Limb (tissue), 2 donors: ENCODE measurements at regions not wholly inside any gene's neighbourhood (a gene's known extent, or its start where the extent isn't known, plus 50 kb on each side); places are given as distances from the start of the nearest gene placed in this dataset.

Experiments used
- DNase-seq, 2 donors: peaks; one replicate each; pipeline ENCODE4 v3.0.0-alpha.2; 2016; ENCODE audit errors: extremely low spot score in 2 of 2

DNA sequence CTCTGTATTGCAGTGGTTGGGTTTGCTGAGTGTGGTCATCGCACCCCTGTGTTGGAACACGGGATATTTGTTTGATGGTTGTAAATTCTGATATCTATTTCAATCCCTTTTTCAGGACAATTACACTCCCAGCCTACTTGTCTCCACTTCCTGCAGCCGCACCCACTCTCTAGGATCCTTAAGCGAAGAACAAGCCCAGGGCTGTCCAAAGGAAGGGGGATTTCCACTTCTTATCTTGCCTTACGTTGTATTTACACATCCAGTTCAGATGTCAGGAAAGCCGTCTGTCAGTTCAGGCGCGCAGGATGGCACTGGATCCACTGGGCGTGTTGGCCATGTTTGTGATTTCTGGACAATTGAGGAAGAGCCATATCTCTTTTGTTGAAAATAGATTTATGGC lies 834.5 kb upstream of the SALL3 start:
- DNase-seq = no peak

- no peak for DNase-seq
Measured at GRCh38 chr18:78146136-78147085, 833.2 kb upstream of the SALL3 start.

GRCh38 chr18:78150590-78150989 lies 829.0 kb upstream of the SALL3 start:
- DNase-seq = no peak

GRCh38 chr18:78151234-78151633 lies 828.4 kb upstream of the SALL3 start:
- DNase-seq = no peak

GRCh38 chr18:78151948-78152725 lies 827.5 kb upstream of the SALL3 start:
- DNase-seq = no peak

DNA sequence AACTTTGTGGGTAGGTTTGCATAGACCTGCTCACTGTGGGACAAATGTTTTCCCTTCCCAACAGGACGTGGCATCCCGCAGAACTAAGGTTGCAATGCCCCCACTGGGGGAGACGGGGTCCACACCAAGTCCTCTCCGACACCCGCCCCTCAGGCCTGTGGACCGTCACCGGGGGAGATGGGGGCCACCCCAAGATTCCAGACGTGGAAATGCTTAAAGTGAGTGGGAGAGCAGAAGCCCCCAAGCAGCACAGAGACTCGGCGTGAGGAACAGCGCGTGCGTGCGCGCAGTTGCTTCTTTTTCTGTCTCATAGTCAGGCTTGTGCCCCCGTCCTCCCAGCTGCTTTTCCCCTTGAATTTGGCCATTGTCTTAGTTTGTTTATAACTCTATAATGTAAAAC lies 826.3 kb upstream of the SALL3 start:
- no peak for DNase-seq

DNA sequence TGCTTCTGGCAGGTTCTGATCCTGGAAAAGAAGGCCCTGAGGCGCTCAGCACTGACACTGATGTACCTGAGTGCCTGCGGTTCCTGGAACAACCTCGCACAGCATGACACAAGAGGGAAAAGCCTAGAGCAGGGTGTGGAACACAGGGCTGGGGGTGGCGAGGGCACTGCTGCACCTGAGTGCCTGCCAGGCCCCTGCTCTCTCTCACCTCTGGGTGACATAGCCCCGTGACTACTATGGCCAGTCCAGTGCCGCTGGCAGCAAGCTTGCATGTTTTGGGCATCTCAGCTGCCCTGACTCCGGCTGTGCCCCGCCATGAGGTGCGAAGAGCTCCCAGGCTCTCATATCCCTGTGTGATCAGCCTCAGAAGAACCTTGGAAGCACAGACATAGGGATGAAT lies 825.2 kb upstream of the SALL3 start:
- DNase-seq = no peak

DNA sequence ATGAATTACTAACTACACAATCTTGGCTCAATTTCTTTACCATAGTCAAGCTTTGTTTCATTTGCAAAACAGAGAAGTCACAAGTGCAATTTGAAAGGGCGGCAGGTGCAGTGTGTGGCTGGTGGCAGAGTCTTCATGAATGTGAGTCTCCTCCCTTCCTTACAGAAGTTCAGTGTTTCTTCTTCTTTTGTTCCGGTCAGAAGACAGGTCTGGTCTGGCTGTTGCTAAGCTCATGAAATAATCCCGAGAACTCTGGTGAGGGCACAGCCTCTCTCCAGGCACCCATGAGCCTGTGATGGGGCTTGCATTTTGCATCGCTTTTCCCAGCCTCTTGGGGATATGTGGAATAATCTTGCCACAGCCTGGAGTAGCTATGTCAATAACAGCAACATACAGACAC lies 824.8 kb upstream of the SALL3 start:
- no peak for DNase-seq

GRCh38 chr18:78156466-78156865 lies 823.2 kb upstream of the SALL3 start:
- no peak for DNase-seq

DNA sequence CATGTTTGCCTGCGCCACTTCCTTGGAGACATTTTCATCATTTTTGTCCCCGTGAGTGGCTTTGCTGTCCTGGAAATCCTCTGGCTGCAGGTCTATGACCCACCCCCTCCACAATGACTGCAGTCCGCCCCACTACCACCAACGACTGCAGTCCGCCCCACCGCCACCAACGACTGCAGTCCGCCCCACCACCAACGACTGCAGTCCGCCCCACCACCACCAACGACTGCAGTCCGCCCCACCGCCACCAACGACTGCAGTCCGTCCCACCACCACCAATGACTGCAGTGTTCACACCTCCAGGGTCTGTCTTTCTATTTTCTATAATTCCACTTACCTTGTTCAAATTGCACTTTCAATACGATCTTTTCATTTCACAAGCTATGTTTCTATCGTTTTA lies 820.7 kb upstream of the SALL3 start:
- no peak for DNase-seq

DNA sequence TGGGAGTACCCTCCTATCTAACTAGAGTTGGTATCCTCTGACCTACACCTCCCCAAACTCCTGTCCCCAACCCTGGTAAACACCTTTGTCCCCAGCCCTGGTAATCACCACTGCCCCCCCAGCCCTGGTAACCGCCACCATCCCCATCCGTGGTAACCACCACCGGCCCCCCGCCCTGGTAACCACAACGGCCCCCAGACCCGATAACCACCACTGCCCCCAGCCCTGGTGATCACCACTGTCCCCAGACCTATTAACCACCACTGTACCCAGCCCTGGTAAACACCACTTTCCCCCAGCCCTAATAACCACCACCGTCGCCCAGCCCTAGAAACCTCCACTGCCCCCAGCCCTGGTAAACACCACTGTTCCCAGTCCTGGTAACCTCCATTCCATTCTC lies 820.2 kb upstream of the SALL3 start:
- no peak for DNase-seq

DNA sequence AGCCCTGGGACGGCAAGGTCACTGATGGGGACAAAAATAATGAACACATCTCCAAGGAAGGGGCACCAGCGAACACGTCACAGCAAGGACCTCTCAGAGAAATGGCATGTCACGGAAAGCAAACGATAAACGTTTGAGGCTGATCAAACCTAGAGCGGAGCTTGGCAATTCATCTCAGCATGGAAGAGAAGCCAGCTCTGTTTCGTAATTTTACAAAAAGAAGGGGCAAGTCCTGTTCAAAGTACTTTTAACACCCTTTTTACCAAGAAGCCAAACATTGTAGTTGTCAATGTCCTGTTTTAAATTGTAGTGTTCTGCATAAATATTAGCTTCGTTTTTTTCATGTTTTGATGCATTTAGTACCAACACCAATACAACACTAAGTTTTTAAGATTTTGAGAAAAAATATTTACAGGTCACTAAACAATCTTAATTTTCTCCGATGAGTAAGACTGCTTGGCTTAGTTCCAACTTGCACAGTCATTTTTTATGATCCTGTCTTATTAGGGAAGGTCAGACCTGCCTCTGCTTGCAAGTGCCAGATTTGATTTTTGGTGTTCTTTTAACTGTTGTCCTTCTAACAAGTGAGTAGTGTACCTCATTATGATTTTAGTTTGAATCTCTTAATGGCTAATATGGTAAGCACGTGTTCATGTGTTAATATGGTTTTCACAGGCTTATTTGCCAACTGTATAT lies 818.5 kb upstream of the SALL3 start:
- no peak for DNase-seq

- no peak for DNase-seq
Measured at GRCh38 chr18:78165525-78165924, 814.1 kb upstream of the SALL3 start.

DNA sequence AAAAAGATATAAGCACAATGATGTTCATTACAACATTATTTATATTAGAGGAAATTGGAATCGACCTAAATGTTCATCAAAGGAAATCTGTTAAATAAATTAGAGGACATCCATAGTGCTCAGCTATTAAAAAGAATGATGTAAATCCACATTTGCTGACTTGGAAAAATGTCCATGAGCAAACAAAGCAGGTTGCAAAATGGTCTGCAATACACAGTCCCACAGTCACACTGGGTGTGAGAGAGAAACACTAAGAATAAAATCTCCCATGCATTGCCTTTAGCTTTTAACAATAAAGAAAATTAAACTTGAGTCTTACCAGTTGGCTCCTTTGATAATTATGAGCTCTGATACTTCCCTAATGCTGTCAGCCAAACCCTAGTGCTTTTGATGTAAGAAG lies 811.1 kb upstream of the SALL3 start:
- DNase-seq = no peak

DNA sequence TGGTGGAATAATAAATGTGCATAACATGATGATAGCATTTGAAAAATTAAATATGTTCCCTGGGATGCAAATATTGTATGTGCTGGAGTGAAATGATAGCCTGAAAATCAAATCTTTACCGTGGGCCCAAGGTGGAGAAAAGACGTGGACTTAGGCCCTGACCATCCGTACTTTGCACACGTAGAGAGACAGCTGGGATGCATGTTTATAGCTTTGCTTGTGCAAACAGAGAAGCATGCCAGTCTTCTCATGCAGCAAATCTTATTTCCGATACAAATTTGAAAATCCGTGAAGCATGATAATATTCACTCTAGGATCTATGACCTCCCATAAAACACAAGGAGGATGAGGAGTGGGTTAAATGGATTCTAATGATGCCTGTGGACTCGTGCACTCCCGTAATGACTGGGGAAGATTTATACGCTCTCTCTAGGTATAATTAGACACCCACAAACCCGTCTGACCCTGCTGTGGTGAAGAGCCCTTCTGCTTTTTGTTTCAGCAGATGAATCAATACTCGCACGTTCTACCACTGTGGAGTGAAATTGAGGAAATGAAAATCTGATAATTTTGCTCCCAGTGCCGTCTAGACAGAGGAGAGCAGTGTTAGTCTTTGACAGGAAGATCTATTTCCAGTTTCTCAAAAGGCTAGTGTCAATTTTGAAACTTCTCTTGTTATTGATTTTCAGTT lies 810.3 kb upstream of the SALL3 start:
- DNase-seq = no peak

- no peak for DNase-seq
Measured at GRCh38 chr18:78171954-78172353, 807.7 kb upstream of the SALL3 start.

DNA sequence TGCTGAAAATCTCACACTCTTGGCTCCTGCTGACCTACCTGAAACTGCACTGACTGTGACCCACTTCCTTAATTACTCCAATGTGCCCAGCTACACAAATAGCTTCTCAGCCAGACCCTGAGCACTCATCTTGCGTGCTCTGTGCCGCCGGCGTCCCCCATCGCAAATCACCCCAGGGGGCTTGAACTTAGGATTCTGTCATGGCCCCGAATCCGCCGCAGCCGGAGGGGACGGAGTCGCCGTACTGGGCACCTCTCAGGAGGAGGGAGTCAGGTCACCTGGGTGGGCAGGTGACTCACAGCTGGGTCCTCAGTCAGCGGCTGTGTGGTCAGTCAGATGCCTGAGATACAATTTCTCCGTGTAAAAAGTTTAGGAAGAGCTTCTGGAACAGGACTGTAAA lies 804.9 kb upstream of the SALL3 start:
- DNase-seq = no peak

DNA sequence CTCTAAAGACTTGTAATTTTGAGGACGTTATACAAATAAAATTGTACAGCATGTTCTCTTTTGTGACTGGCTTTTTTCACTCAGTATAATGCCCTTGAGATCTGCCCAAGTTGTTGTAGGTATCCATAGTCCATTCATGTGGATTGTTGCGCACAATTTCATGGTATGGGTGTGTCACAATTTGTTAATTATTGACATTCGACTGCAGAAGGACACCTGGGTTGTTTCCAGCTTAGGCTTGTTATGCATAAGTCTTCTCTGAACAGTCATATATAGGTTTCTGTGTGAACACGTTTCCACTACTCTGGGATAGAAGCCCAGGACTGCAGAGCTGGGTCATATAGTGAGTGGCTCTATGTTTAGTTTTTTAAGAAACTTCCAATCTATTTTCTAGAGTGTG lies 800.8 kb upstream of the SALL3 start:
- no peak for DNase-seq

- DNase-seq = no peak
Measured at GRCh38 chr18:78180741-78181140, 798.9 kb upstream of the SALL3 start.

GRCh38 chr18:78183815-78184214 lies 795.8 kb upstream of the SALL3 start:
- no peak for DNase-seq

GRCh38 chr18:78191276-78191675 lies 788.3 kb upstream of the SALL3 start:
- DNase-seq = no peak

DNA sequence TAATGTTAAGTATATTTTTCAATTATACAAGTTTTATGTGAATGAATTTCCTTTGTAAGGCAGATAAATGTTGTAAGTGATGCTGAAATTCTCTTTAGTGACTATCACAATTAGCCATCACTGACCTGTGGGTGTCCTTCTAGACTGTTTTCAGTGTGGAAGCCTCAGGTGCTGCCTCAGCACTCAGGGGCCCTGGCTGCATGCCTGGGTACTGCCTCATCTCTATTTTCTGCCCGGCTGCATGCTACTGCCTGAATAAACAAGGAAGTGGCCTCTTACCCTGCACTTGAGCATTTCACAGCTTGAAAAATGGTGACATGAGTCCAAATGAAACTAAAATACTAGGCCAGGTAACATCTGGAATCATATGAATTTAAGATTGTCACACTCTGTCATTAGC lies 787.6 kb upstream of the SALL3 start:
- DNase-seq = no peak
